Hematopoietic multipotent progenitor cell treated with erythropoietin and hydrocortisone succinate and interleukin-3 and kit ligand, for 8 days (in vitro differentiated cells): ENCODE measurements at regions not wholly inside any gene's neighbourhood (a gene's known extent, or its start where the extent isn't known, plus 50 kb on each side); places are given as distances from the start of the nearest gene placed in this dataset.

ENCODE experiments used
- DNase-seq: peaks from one replicate; pipeline ENCODE4 v3.0.0-alpha.2; 2015

DNA sequence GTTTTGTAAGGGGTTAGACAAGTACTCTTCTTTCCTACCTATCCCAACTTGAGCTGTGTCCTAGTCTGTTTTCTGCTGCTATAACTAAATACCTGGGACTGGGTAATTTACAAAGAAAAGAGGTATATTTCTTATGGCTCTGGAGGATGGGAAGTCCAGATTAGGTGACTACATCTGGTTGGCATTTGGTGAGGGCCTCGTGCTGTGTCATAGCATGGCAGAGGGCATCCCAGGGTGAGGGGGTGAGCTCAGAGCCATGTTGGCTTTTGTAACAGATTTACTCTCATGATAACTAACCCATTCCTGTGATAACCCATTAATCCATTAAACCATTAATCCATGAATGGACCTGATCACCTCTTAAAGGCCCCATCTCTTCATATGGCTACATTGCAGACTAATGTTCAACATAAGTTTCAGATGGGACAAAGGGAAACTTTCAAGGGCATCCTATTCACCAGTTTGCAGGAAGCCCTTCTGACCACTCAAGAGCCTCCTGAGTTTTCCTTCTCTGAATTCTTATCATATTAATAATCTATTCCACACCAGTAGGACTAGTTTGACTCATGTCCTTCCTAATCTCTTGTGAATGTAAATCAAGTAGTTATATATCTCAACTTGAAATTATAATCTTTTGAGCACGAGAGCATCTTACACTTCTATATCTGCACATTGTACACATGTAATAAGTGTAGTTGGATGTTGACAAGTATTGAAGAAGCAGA lies 185.7 kb upstream of the ZPLD1 start:
- DNase-seq, result no peak

DNA sequence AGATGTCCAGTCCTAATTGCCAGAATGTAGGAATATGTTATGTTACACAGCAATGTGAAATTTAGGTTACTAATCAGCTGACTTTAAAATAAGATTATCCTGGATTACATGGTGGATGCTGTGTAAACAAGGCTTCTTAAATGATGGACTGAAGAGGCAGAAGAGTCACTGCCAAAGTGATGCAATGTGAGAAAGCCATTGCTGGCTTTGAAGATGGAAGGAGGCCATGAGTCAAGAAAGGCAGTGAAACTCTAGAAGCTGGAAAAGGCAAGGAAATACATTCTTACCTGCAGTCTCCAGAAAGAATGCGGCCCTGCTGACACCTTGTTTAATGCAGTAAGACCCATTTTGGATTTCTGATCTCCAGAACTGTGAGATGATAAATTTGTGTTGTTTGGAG lies 179.1 kb upstream of the ZPLD1 start:
- no peak for DNase-seq

- DNase-seq, result no peak
Observed at GRCh38 chr3:102258666-102259227, 176.1 kb upstream of the ZPLD1 start.

DNA sequence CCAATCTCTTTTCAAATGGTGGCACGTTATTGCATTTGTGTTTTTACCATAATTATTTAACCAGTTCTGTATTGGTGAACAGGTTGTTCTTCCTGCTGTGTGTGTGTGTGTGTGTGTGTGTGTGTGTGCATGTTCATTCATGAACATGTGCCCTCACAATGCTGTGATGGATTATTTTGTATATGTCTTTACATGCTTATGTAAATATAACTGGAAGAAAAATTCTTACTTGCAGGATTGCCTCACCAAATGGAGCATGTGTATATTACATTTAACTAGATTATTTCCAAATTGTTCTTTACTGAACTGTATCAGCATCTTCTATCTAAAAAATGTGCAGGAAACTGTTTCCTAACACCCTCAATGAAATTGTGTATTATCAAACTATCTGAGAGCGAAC lies 175.2 kb upstream of the ZPLD1 start:
- no peak for DNase-seq

- DNase-seq, result no peak
Observed at GRCh38 chr3:102265720-102266119, 169.1 kb upstream of the ZPLD1 start.

DNA sequence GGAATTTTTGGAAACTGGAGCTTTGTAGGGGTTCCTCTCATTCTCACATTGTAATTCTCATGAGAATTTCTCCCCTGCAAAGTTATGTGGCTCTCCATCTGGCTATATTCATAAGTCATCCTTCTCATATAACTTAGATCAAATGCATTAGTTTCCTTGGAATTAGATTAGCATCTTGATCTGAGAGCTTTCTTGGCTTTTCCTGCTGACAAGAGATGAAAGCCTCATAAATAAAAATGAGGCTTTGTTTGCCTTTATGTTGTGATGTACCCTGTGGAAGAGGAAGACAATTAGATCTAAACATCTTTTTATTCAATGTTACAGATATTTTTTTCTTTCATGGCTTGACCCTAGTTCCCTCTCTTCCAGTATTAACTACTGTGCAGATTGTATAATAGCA lies 165.4 kb upstream of the ZPLD1 start:
- no peak for DNase-seq

DNA sequence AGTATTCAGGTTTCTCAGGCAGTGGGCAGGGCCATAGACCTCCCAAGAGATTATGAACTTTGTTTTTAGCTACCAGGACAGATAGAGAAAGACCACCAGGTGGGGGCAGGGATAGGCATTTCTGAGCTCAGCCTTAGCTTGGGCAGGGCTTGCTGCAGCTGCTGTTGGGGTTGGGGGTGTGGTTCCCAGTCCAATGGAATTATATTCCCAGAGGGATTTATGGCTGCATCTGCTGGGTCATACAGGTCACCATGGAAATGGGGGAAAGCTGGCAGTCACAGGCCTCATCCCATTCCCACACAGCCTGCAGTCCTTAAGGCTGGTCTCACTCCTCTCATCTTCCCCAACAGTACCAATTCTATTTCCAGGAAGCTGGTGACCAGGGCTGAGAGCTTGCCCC lies 144.6 kb upstream of the ZPLD1 start:
- DNase-seq, result no peak

DNA sequence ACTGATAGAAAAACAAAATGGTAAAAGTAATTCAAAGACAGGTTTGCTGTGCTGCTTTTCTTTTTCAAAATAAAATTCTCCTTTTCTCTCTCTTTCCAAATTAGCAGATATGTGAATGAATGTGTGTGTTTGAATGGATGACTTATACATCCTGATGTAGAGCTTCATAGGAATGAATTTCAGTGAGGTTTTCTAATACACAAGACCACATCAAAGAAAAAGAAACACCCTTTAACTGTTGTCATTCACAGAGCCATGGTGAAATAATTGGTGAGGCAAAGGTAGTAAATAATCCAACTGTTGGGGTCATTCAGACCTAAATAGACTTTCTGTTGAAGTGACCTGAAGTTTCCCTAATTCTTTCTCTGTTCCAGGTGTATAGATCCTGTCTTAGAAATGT lies 139.1 kb upstream of the ZPLD1 start:
- DNase-seq, result no peak

DNA sequence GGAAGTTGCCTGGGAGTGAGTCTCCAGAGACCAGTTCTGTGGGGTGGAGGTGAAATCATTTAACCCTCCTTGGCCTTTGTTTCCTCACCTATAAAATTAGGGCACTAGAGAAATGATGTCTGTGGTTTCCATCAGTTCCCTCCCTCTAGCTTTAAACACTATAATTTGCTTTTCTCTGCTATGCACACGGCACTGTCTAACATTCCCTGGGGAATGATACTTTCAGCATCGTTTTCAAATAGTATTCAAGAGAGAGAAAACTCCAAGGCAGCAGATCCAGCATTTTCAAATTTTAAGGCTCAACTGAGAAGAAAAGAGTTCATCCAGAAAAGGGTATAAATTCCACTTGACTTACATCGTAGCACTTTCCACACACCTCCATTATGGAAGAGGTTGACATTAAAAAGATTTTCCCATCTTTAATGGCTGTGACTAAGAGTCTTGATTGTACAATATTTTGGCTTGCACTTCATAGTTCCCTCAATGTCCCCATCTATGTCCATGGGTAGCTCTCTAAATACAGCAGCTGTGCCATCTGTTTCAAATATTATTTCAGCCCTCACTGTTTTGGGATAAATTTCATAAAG lies 137.7 kb upstream of the ZPLD1 start:
- no peak for DNase-seq

GRCh38 chr3:102299125-102299877 lies 135.5 kb upstream of the ZPLD1 start:
- no peak for DNase-seq

GRCh38 chr3:102301155-102301880 lies 133.5 kb upstream of the ZPLD1 start:
- DNase-seq, result peak; percentile 41

DNA sequence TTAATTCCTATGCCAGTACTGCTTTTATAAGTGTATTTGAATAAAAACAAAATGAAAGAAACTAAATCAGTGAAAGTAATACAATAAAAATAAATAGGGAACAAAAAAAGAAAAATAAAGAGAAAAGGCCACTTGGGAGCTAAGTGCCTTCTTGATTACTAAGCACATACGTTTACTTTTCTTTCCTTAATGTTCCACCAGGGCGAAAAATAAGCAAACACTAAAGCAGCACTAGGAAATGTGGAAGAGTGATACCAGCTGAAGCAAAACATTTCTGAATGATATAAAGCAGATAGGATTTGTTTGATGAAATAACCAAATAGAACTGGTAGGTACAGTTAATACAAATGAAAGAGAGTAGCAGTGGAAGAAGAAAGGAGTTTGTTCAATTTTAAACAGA lies 132.8 kb upstream of the ZPLD1 start:
- no peak for DNase-seq

- no peak for DNase-seq
Observed at GRCh38 chr3:102304550-102304949, 130.3 kb upstream of the ZPLD1 start.

DNA sequence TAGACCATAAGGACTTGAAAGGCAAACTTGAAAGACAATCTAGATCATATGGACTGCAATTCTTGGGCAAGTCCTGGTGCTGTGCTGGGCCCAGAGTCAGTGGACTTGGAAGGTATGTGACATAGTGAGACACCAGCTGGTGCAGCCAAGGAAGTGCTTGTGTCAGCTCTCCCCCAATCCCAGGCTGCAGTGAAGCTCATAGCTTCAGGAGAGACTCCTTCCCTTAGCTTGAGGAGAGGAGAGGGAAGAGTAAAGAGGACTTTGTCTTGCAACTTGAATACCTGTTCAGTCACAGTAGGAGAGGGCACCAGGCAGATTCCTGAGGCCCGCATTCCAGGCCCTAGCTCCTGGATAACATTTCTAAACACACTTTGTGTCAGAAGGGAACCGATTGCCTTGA lies 127.4 kb upstream of the ZPLD1 start:
- DNase-seq, result no peak

- no peak for DNase-seq
Observed at GRCh38 chr3:102329066-102329465, 105.7 kb upstream of the ZPLD1 start.

DNA sequence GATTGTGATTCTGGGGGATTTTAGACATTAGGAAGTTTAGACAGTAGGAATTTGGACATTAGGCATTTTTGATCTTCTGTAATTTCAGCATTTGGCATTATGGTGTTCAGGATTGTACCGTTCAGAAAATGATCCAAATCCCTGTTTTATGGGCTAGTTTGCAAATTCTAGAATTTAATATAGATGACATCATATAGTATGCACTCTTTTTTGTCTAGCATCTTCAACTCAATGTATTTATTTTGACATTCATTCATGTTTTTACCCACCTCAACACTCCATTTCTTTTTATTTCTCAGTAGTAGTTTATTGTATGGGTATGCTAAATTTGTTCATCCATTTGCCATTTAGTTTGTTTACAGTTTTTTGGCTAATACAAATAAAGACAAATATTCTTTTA lies 105.3 kb upstream of the ZPLD1 start:
- no peak for DNase-seq

- DNase-seq, result no peak
Observed at GRCh38 chr3:102332205-102332604, 102.6 kb upstream of the ZPLD1 start.

DNA sequence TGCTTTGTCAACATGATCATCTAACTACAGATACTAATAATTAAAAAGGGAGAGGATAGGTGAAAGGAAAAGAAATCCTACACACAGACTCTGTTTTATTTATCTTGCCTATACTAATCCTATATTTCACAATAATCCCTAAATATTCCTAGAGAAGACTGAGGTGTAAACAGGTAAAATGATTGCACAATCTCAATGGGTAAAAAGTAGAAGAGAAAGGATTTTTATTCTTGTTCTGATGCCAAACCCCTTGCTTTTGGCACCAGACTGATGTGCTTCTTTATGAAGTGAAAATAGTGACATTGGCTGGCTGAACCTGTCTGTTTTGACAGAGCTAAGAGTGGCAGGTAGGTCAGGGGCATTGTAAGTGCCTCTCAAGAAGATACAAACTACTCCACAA lies 101.9 kb upstream of the ZPLD1 start:
- DNase-seq, result no peak

DNA sequence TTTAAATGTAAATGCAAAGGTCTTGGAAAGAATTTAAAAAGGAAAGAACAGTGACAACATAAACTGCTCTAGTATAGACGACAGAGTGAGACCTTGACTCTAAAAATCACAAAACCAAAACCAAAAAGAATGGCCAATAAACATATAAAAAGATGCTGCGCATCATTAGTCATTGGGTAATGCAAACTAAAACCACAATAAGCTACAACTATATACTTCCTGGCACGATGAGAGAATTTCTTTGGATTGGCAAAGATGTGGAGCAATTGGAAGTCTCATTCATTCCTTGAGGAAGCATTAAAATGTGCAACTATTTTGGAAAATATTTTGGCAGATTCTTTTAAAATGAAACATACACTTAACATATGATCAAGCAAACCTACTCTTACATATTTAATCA lies 98.7 kb upstream of the ZPLD1 start:
- no peak for DNase-seq

DNA sequence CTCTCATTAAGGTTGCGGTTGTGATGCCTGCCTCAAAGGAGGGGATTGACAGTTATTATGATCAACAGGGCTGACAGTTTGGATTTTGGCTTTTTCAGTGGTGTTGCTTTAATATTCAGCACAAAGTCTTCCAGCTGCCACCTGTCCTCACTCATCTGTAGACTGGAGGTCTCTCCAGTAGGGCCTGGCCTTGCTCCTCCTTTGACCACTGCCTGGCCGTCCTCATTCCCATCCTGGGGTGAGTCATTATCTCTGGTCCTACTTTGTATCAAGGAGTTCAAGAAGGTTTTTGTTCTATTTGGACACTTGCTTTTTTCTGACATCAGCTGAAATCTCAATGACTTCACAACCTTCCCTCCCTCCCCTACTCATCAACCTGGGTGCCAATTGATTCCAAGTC lies 95.1 kb upstream of the ZPLD1 start:
- no peak for DNase-seq

DNA sequence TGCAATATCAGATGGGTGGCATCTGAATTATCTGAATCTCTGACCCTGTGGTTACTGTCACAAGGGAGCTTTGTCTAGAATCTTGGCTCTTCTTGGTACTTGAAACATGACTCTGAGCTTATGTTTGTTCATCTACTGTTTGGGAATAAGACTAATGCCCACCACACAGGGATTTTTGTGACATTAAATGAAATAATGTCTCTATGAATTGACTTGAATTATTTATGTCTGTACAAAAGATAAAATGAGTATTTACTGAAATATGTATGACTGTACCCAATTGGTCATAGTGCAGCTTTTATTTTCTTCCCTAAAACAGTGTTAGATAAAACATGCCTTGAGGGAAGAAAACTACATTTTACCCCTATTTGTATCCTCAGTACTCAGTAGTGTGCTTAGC lies 87.9 kb upstream of the ZPLD1 start:
- DNase-seq, result no peak

DNA sequence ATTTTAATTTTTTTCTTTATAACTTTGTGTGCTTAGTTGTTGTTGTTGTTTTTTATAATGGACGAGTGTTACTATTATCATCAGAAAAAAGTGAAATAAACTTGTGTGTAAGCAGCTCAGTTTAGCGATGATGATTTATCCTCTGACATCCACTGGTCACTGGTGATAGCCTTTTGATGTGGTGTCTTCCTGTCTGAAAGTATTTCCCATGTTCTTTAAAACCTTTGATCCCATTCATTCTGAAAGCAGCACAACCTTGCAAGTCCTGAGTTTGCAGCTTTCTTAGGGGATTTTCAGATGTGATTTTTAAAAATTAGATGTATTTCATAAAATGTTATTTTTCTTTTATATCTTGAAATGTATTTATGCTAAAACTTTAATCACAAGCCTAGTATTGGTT lies 85.9 kb upstream of the ZPLD1 start:
- DNase-seq, result no peak

GRCh38 chr3:102353148-102353547 lies 81.7 kb upstream of the ZPLD1 start:
- no peak for DNase-seq
